HepG2 (cell line): ENCODE measurements at regions not wholly inside any gene's neighbourhood (a gene's known extent, or its start where the extent isn't known, plus 50 kb on each side); places are given as distances from the start of the nearest gene placed in this dataset.

Experiments used
- MXI1 ChIP-seq: IDR thresholded peaks from 3 replicates; pipeline ENCODE4 v1.6.1; 2012; ENCODE audit warnings: low read depth, low read length, inconsistent platforms, borderline replicate concordance
- NR1H2 ChIP-seq: sonication (generic); formaldehyde crosslinking; IDR thresholded peaks from 2 replicates; pipeline ENCODE4 v1.8.1; 2022; ENCODE audit warnings: low read depth, missing genetic modification reagents, borderline replicate concordance
- SETDB1 ChIP-seq: sonication (generic); formaldehyde crosslinking; IDR thresholded peaks from 2 replicates; pipeline ENCODE4 v1.5.1; 2020; ENCODE audit warnings: missing genetic modification reagents, mild to moderate bottlenecking, borderline replicate concordance
- SMAD9 ChIP-seq: sonication (generic); formaldehyde crosslinking; IDR thresholded peaks from 2 replicates; pipeline ENCODE4 v1.5.1; 2020; ENCODE audit warnings: mild to moderate bottlenecking, missing genetic modification reagents
- TF ChIP-seq, protein P1 (sequence below): sonication (generic); formaldehyde crosslinking; IDR thresholded peaks from 2 replicates; pipeline ENCODE4 v1.5.0; 2020; ENCODE audit warnings: mild to moderate bottlenecking, missing genetic modification reagents, moderate library complexity

DNA sequence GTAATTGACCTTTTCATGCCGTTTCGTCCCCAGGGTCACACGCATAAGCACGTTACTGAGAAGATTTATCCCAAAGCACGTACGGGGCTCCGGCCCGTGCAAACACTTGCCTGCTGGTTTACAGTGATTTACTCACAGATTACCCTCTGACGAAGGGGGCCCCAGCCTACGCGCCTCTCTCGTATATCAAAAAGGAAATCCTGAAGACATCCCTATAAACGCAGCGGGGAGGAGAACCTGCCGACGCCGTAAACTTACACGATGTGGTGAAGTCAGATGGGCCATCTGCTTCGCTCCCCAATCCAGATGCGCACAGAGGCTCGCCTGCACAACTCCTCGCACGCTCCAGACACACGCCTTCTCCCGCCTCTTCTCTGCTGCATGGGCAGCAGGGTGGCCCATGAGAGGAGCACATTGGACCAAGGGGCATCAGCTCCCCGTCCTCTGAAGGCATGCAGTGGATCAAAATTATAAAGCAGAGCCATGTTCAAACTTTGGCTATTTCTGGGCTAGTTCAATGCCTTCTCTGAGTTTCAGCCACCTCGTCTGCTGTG is 123.6 kb downstream of the MN1 start:
- TF ChIP-seq SMAD9 (CRISPR knock-in tag) (no peak), MXI1 (no peak), NR1H2 (CRISPR knock-in tag) (no peak), SETDB1 (CRISPR knock-in tag) (no peak)
- TF ChIP-seq, protein P1, sequence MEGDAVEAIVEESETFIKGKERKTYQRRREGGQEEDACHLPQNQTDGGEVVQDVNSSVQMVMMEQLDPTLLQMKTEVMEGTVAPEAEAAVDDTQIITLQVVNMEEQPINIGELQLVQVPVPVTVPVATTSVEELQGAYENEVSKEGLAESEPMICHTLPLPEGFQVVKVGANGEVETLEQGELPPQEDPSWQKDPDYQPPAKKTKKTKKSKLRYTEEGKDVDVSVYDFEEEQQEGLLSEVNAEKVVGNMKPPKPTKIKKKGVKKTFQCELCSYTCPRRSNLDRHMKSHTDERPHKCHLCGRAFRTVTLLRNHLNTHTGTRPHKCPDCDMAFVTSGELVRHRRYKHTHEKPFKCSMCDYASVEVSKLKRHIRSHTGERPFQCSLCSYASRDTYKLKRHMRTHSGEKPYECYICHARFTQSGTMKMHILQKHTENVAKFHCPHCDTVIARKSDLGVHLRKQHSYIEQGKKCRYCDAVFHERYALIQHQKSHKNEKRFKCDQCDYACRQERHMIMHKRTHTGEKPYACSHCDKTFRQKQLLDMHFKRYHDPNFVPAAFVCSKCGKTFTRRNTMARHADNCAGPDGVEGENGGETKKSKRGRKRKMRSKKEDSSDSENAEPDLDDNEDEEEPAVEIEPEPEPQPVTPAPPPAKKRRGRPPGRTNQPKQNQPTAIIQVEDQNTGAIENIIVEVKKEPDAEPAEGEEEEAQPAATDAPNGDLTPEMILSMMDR: no peak
